HepG2 (cell line): ENCODE measurements at regions not wholly inside any gene's neighbourhood (a gene's known extent, or its start where the extent isn't known, plus 50 kb on each side); places are given as distances from the start of the nearest gene placed in this dataset.

Experiments
- ATAC-seq: fragments of 200-7000 bp; cut with Tn5 transposase; 3 replicates; pipeline ENCODE4 v1.9.1; 2020; ENCODE audit warnings: mild to moderate bottlenecking, moderate library complexity
- BruUV-seq: library from RNA; stranded (reverse); fragments of 400-500 nt; replicated peaks from 2 replicates; lab custom pipeline; 2021; lab: Mats Ljungman, UMichigan
- CTCF ChIA-PET: fragments of 300-600 bp; formaldehyde crosslinking; extraction: SDS; loops from one replicate; lab custom pipeline; 2021; ENCODE audit warnings: low total read pairs, inconsistent platforms, low intra/inter-chr PET ratio; lab: Yijun Ruan, JAX
- POLR2A ChIA-PET: fragments of 350-600 bp; sonication (Branson Sonifier 250); formaldehyde crosslinking; loops from one replicate; lab custom pipeline; 2020; ENCODE audit warnings: antibody characterized with exemption, inconsistent platforms; lab: Yijun Ruan, JAX
- DNase-seq: peaks from one replicate; pipeline ENCODE4 v3.0.0-alpha.2; 2015; ENCODE audit warnings: low spot score
- FAIRE-seq: peaks from 3 replicates; lab custom pipeline; 2011; peaks lifted over from hg19 to GRCh38; lab: Jason Lieb, UNC
- H2AFZ ChIP-seq: one replicate; pipeline ENCODE4 v1.6.1; 2011; ENCODE audit warnings: low read length, inconsistent platforms
- H3K27ac ChIP-seq: fragments of 300-600 bp; 3 replicates; pipeline ENCODE4 v1.8.0; 2011; ENCODE audit warnings: mixed run types, mild to moderate bottlenecking, mixed read lengths, low read length, inconsistent platforms; ENCODE audit not compliant: insufficient read depth; ENCODE audit errors: extremely low read length
- H3K27me3 ChIP-seq, 2 experiments: fragments of 200-600 bp in 1 of 2; 2 replicates in 1 of 2; 3 replicates in 1 of 2; pipeline versions ENCODE4 v1.6.0 to v1.8.0; 2011; ENCODE audit warnings: low read length in 2 of 2, mild to moderate bottlenecking in 2 of 2, moderate library complexity in 2 of 2, inconsistent platforms in 1 of 2; ENCODE audit not compliant: insufficient read depth in 2 of 2, control insufficient read depth in 1 of 2
- H3K36me3 ChIP-seq, 2 experiments: fragments of 200-600 bp in 1 of 2; replicated peaks in 1 of 2; 2 replicates in 1 of 2; 3 replicates in 1 of 2; pipeline versions ENCODE4 v1.5.1 to v1.8.0; 2011; ENCODE audit warnings: low read length in 2 of 2, inconsistent platforms in 1 of 2; ENCODE audit not compliant: insufficient read depth in 2 of 2, control insufficient read depth in 1 of 2
- H3K4me1 ChIP-seq: 2 replicates; pipeline ENCODE4 v1.5.1; 2012; ENCODE audit warnings: low read length, inconsistent platforms; ENCODE audit not compliant: insufficient read depth
- H3K4me2 ChIP-seq: 2 replicates; pipeline ENCODE4 v1.6.0; 2011; ENCODE audit warnings: low read depth, low read length, inconsistent platforms
- H3K4me3 ChIP-seq, 3 experiments: fragments of 200-600 bp in 1 of 3; sonication (generic), shearing (Covaris generic) in 1 of 3; replicated peaks in 1 of 3; 2 replicates each; pipeline ENCODE4 v1.5.1; 2011 to 2016; ENCODE audit warnings: low read length in 3 of 3, inconsistent platforms in 2 of 3, low read depth in 2 of 3, mild to moderate bottlenecking in 2 of 3, control low read depth in 1 of 3, mixed read lengths in 1 of 3; ENCODE audit not compliant: insufficient read depth in 1 of 3
- H3K79me2 ChIP-seq: one replicate; pipeline ENCODE4 v1.6.1; 2011; ENCODE audit warnings: low read length, inconsistent platforms; ENCODE audit not compliant: insufficient read depth
- H3K9ac ChIP-seq: 2 replicates; pipeline ENCODE4 v1.6.0; 2011; ENCODE audit warnings: mild to moderate bottlenecking, low read depth, low read length, inconsistent platforms; ENCODE audit not compliant: insufficient read depth
- H3K9me3 ChIP-seq: 2 replicates; pipeline ENCODE4 v1.5.1; 2012; ENCODE audit warnings: mild to moderate bottlenecking, low read length
- H4K20me1 ChIP-seq: 2 replicates; pipeline ENCODE4 v1.6.0; 2011; ENCODE audit warnings: inconsistent platforms, mild to moderate bottlenecking, low read length, moderate library complexity; ENCODE audit not compliant: insufficient read depth
- CTCF ChIP-seq: sonication (generic); formaldehyde crosslinking; IDR thresholded peaks from 2 replicates; pipeline ENCODE4 v1.5.0; 2020; ENCODE audit warnings: mild to moderate bottlenecking, missing genetic modification reagents, moderate library complexity
- FOXA1 ChIP-seq, 2 experiments: fragments of 450-650 bp in 1 of 2; sonication (generic) in 1 of 2; formaldehyde crosslinking in 1 of 2; IDR thresholded peaks; 2 replicates each; pipeline versions ENCODE4 v1.4.0 to v1.6.1; 2016 to 2020; ENCODE audit warnings: missing genetic modification reagents in 1 of 2
- FOXA3 ChIP-seq: IDR thresholded peaks from 2 replicates; pipeline ENCODE4 v1.6.1; 2016; ENCODE audit warnings: missing genetic modification reagents, missing compliant biosample characterization
- NPAS2 ChIP-seq: sonication (generic); formaldehyde crosslinking; IDR thresholded peaks from 2 replicates; pipeline ENCODE4 v1.8.0; 2022; ENCODE audit warnings: mild to moderate bottlenecking, missing genetic modification reagents, borderline replicate concordance
- RAD21 ChIP-seq: fragments of 450-650 bp; formaldehyde crosslinking; IDR thresholded peaks from 2 replicates; pipeline ENCODE4 v1.5.0; 2020; ENCODE audit warnings: mild to moderate bottlenecking
- SATB2 ChIP-seq: sonication (generic); formaldehyde crosslinking; IDR thresholded peaks from 2 replicates; pipeline ENCODE4 v1.5.0; 2020; ENCODE audit warnings: missing genetic modification reagents
- SMC3 ChIP-seq: IDR thresholded peaks from 2 replicates; pipeline ENCODE4 v1.6.1; 2011; ENCODE audit warnings: low read length, improper control_type of control experiment
- STAG1 ChIP-seq: sonication (generic); formaldehyde crosslinking; IDR thresholded peaks from 2 replicates; pipeline ENCODE4 v1.4.0; 2020; ENCODE audit warnings: missing genetic modification reagents
- XRCC5 ChIP-seq: fragments of 200-400 bp; formaldehyde crosslinking; optimal IDR thresholded peaks from 2 replicates; pipeline ENCODE3; 2017; ENCODE audit warnings: mild to moderate bottlenecking, low read length
- ZBTB3 ChIP-seq: sonication (generic); formaldehyde crosslinking; IDR thresholded peaks from 2 replicates; pipeline ENCODE4 v1.4.0; 2020; ENCODE audit warnings: low read depth, mild to moderate bottlenecking, moderate library complexity, missing genetic modification reagents, borderline replicate concordance
- ZNF331 ChIP-seq: sonication (generic); formaldehyde crosslinking; IDR thresholded peaks from 2 replicates; pipeline ENCODE4 v1.4.0; 2020; ENCODE audit warnings: missing genetic modification reagents
- ZSCAN25 ChIP-seq: sonication (generic); formaldehyde crosslinking; IDR thresholded peaks from 2 replicates; pipeline ENCODE4 v1.8.0; 2022; ENCODE audit warnings: mild to moderate bottlenecking, missing genetic modification reagents
- WGBS: methylation state at CpG from one replicate; pipeline ENCODE4 v1.1.6; 2017; ENCODE audit warnings: low lambda C conversion rate; 5-methylcytosine and 5-hydroxymethylcytosine counted together
- in situ Hi-C: cut with HindIII; loops from 2 replicates; pipeline ENCODE4 v1.10.0; 2017; ENCODE audit warnings: low pct_unique_long_range_greater_than_20kb; ENCODE audit not compliant: extremely low pct_ligation_motif_present
- intact Hi-C: fragments of 100-400 bp; cut with micrococcal nuclease; formaldehyde crosslinking; loops from one replicate; pipeline ENCODE4 v1.10.0; 2022; ENCODE audit not compliant: unreplicated experiment

GRCh38 chr11:57111619-57112018 lies 70.1 kb upstream of the LRRC55 start:
- intact Hi-C loops: no loop called here
- no peak for ATAC-seq
- Histone ChIP-seq H4K20me1 (no peaks in the 10 kb centered on the region), H3K79me2 (no peaks in the 10 kb centered on the region), H3K4me3 (no peak overlapping the region), H3K4me1 (no peaks in the 10 kb centered on the region), H3K27me3 (no peaks in the 10 kb centered on the region), H3K9me3 (no peaks in the 10 kb centered on the region), H3K4me2 (no peak overlapping the region), H3K27ac (no peak overlapping the region), H3K9ac (no peak overlapping the region), H3K36me3 (no peaks in the 10 kb centered on the region), H2AFZ (no peak overlapping the region)
- FAIRE-seq: no peak
- BruUV-seq: no TSS peak
- 4% methylated on average over 2 of the region's 2 CpGs for WGBS
- POLR2A ChIA-PET: no interaction called here
- CTCF ChIA-PET: no interaction called here
- TF ChIP-seq ZNF331 (CRISPR knock-in tag) (no peak), ZBTB3 (CRISPR knock-in tag) (no peak)
- no peak for DNase-seq
- in situ Hi-C loops: no loop called here

GRCh38 chr11:57116654-57117053 lies 65.1 kb upstream of the LRRC55 start:
- in situ Hi-C loops (loop anchor here (5.0 kb wide), 1 partner anchor 136 kb away; no protein-coding TSS in a partner anchor), intact Hi-C loops (loop anchor here (1.0 kb wide), 2 partner anchors 133 to 275 kb away; no protein-coding TSS in a partner anchor)
- BruUV-seq: no TSS peak

More at GRCh38 chr11:57116654-57117053, 65.1 kb upstream of the LRRC55 start:
- Histone ChIP-seq H3K27me3 (no peaks in the 10 kb centered on the region; a peak in 1 of 5 replicates), H3K4me1 (no peaks in the 10 kb centered on the region), H4K20me1 (no peaks in the 10 kb centered on the region), H3K4me2 (no peak overlapping the region), H3K36me3 (no peaks in the 10 kb centered on the region), H3K9me3 (no peaks in the 10 kb centered on the region), H3K9ac (no peak overlapping the region), H3K4me3 (no peak overlapping the region), H3K79me2 (no peaks in the 10 kb centered on the region), H2AFZ (no peak overlapping the region), H3K27ac (no peak overlapping the region)
- WGBS: 38% methylated on average over 5 of the region's 5 CpGs
- TF ChIP-seq FOXA3 (CRISPR knock-in tag) (peak; percentile 59), NPAS2 (CRISPR knock-in tag) (no peak), CTCF (CRISPR knock-in tag) (peak; percentile 68), XRCC5 (peak; percentile 40), ZSCAN25 (no peak), SATB2 (CRISPR knock-in tag) (no peak), FOXA1 (IDR thresholded peaks at IDR 0.05) (no peak), FOXA1 (CRISPR knock-in tag; IDR thresholded peaks at IDR 0.05) (peak; percentile 53), STAG1 (CRISPR knock-in tag) (peak; percentile 75), RAD21 (peak; percentile 29; the same call in 1 of the 2 replicates), SMC3 (peak; percentile 64; the same call in 1 of the 2 replicates)
- peak; percentile 25 for DNase-seq
- ChIA-PET CTCF (interaction anchor here (3.0 kb wide), 1 partner anchor 132 kb away, joined by 39 read pairs; no protein-coding TSS in a partner anchor), POLR2A (no interaction called here)
- peak; percentile 90 for ATAC-seq
- FAIRE-seq: peak; percentile 69
